NCI-H526 (cell line): ENCODE measurements at regions not wholly inside any gene's neighbourhood (a gene's known extent, or its start where the extent isn't known, plus 50 kb on each side); places are given as distances from the start of the nearest gene placed in this dataset.

Experiments used
- DNase-seq, 2 experiments: peaks; one replicate each; lab custom pipeline; 2025; lab: John Stamatoyannopoulos, UW

- DNase-seq = no peak
These were observed 165.4 kb upstream of the PPP2R3A start for GRCh38 chr3:135800071-135800549.

GRCh38 chr3:135801018-135801417, 164.5 kb upstream of the PPP2R3A start:
- DNase-seq = no peak

- DNase-seq = no peak
These were observed 163.4 kb upstream of the PPP2R3A start for GRCh38 chr3:135802171-135802570.

- no peak for DNase-seq
These were observed 162.4 kb upstream of the PPP2R3A start for GRCh38 chr3:135803028-135803692.

GRCh38 chr3:135805752-135806151, 159.8 kb upstream of the PPP2R3A start:
- DNase-seq = no peak

- no peak for DNase-seq
These were observed 159.2 kb upstream of the PPP2R3A start for GRCh38 chr3:135806317-135806716.

GRCh38 chr3:135807879-135808278, 157.6 kb upstream of the PPP2R3A start:
- DNase-seq = no peak

GRCh38 chr3:135809021-135809634, 156.4 kb upstream of the PPP2R3A start:
- DNase-seq = no peak

- no peak for DNase-seq
These were observed 153.9 kb upstream of the PPP2R3A start for GRCh38 chr3:135811651-135812050.

GRCh38 chr3:135812057-135812456, 153.5 kb upstream of the PPP2R3A start:
- no peak for DNase-seq

GRCh38 chr3:135834465-135834864, 131.1 kb upstream of the PPP2R3A start:
- DNase-seq = no peak

- no peak for DNase-seq
These were observed 127.4 kb upstream of the PPP2R3A start for GRCh38 chr3:135837977-135838631.

- DNase-seq = no peak
These were observed 125.1 kb upstream of the PPP2R3A start for GRCh38 chr3:135840436-135840835.

- no peak for DNase-seq
These were observed 121.1 kb upstream of the PPP2R3A start for GRCh38 chr3:135844386-135844785.

- DNase-seq = no peak
These were observed 117.5 kb upstream of the PPP2R3A start for GRCh38 chr3:135848051-135848450.

- DNase-seq = no peak
These were observed 115.7 kb upstream of the PPP2R3A start for GRCh38 chr3:135849827-135850226.

GRCh38 chr3:135851201-135852081, 114.1 kb upstream of the PPP2R3A start:
- no peak for DNase-seq

GRCh38 chr3:135853981-135854380, 111.5 kb upstream of the PPP2R3A start:
- no peak for DNase-seq

GRCh38 chr3:135860761-135861160, 104.8 kb upstream of the PPP2R3A start:
- DNase-seq = no peak

GRCh38 chr3:135862361-135862760, 103.2 kb upstream of the PPP2R3A start:
- no peak for DNase-seq

GRCh38 chr3:135864060-135864459, 101.5 kb upstream of the PPP2R3A start:
- no peak for DNase-seq

- no peak for DNase-seq
These were observed 100.4 kb upstream of the PPP2R3A start for GRCh38 chr3:135865085-135865484.
